ENCODE measurements at regions not wholly inside any gene's neighbourhood (a gene's known extent, or its start where the extent isn't known, plus 50 kb on each side); places are given as distances from the start of the nearest gene placed in this dataset.

DNA sequence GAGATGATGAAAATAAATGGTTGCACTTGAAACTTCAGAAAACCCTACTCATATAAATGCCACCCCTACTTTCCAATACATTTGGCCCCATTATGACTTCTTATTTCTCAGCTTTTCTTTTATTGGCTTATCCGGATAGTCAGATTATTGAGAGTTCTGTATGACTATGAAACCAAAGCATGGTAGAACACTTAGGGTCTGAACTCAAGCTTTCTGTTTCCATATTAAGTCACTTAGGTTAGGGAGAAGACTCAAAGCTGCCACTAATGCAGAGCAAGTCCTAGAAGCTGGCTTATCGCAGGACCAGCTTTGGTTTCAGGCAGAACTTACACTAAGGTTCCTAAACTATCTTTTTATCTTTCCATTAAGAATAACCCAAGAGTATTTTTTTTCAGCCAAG lies 229.9 kb upstream of the CPEB2 start:
- in situ Hi-C loops (cut with MboI; ENCODE audit: low pct_unique_long_range_greater_than_20kb, low sequenced_read_pairs): no loop called here
- no peak for DNase-seq

DNA sequence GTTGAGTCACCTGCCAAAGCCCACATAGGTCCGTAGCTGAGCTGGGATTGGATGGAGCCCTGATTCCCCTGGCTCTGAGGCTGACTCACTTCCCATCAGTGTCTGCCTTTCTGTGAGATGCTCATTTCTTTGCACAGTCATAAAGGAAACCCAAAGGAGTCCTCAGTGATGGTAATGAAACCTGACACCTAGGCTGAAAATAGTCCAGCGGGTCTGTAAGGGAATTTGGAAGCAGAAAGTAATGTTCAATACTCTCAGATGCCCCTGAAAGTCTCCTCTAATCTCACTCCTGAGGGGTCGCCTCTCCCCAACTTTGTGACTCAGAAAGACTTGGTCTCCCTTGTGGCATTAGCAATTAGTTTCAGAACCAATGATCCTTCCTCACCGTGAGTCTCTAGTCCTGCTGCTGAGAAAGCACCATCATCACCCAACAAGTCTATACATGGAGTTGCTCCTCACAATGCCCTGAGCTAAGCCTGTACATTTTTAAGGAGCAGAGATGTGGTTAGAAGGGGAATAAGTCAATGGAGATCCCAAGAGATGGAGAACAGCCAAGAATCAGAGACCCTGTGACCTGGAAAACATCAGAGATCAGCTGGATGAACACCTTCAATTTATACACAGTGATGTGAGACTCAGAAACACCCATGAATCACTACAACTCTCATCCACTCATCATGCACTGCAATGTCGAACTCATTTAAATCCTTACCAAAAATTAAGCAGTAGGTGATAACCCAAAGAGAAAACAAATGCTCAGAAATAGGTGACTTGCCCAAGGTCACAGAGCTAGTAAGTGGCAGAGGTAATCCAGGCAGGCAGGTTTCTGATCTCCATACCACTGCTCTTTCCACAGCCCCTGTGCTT lies 219.0 kb upstream of the CPEB2 start:
- in situ Hi-C loops (cut with MboI; ENCODE audit: low pct_unique_long_range_greater_than_20kb, low sequenced_read_pairs): no loop called here
- DNase-seq: no peak

DNA sequence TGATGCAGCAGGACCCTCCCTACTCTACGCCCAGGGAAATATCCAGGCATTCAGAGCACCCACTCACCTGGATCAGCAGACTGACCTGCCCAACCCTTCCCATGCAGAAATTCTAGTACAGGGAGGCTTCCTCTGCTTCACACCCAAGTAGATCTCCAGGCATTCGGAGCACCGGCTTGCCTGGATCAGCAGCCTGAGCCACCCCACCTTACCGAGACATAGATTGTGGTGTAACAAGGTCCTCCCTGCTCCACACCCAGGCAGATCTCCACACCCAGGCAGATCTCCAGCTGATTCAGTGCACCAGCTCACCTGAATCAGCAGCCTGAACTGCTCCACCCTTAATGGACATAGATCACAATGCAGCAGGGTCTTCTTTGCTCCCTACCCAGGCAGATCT lies 215.1 kb upstream of the CPEB2 start:
- in situ Hi-C loops (cut with MboI; ENCODE audit: low pct_unique_long_range_greater_than_20kb, low sequenced_read_pairs): no loop called here

DNA sequence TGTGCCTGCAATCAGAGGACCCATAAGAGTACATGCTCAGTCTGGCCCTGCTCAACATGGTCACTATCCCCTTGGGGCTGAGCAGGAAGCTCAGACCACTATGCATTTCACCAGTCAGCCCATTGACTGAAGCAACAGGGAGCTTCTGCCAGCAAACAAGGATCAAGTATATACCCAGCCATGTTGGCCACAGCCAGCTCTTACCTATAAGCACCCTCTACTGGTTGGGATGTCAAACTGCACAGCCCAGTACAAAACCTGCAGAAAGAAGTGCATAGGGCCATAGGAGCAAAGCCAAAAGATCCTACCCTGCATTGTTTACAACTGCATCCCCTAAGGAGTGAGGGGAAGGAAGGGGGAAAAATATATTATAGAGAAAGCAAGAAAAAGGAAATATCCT lies 214.4 kb upstream of the CPEB2 start:
- DNase-seq: peak; percentile 24
- in situ Hi-C loops (cut with MboI; ENCODE audit: low pct_unique_long_range_greater_than_20kb, low sequenced_read_pairs): no loop called here

More for the DNA sequence above, 215.1 kb upstream of the CPEB2 start:
- no peak for DNase-seq

DNA sequence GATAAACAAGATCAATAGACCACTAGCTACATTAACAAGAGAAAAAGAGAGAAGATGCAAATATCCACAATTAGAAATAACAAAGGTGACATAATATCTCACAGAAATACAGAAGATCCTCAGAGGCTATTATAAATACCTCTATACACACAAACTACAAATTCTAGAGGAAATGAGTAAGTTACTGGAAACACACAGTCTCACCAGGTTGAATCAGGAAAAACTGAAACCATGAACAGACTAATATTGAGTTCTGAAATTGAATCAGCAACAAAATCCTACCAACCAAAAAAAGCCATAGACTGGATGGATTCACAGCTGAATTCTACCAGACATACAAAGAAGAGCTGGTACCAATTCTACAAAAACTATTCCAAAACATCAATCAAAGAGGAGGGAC lies 211.8 kb upstream of the CPEB2 start:
- no peak for DNase-seq
- in situ Hi-C loops (cut with MboI; ENCODE audit: low pct_unique_long_range_greater_than_20kb, low sequenced_read_pairs): no loop called here

DNA sequence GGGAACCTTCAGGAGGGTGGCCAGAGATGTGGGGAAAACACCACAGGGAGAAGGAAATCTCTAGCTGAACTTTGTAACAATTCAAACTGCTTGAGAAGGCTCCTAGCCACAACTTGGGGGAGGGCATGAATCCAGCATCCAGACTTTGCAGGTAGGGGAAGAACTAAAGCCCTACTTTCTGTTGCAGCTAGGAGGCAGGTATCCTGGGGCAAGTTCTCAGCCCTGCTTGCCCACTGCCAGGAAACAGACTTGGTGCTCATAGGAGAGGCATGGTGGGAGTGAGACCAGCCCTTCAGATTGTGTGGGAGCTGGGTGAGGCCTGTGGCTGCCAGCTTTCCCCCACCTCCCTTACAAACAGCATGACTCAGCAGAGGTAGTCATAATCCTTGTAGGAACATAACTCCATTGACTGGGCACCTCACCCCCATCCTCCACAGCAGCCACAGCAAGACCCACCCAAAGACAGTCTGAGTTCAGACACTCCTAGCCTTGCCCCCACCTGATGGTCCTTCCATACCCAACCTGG lies 209.5 kb upstream of the CPEB2 start:
- in situ Hi-C loops (cut with MboI; ENCODE audit: low pct_unique_long_range_greater_than_20kb, low sequenced_read_pairs): no loop called here
- DNase-seq: no peak

DNA sequence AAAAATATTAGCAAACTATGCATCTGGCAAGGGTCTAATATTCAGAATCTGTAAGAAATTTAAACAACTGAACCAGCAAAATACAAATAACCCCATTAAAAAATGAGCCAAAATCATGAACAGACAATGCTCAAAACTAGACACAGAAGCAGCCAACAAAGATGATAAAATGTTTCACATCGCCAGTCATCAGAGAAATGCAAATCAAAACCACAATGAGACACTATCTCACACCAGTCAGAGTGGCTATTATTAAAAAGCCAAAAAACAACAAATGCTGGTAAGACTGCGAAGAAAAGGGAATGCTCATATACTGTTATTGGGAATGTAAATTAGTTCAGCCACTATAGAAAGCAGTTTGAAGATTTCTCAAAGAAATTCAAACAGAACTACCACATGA lies 201.3 kb upstream of the CPEB2 start:
- DNase-seq: no peak
- in situ Hi-C loops (cut with MboI; ENCODE audit: low pct_unique_long_range_greater_than_20kb, low sequenced_read_pairs): no loop called here

DNA sequence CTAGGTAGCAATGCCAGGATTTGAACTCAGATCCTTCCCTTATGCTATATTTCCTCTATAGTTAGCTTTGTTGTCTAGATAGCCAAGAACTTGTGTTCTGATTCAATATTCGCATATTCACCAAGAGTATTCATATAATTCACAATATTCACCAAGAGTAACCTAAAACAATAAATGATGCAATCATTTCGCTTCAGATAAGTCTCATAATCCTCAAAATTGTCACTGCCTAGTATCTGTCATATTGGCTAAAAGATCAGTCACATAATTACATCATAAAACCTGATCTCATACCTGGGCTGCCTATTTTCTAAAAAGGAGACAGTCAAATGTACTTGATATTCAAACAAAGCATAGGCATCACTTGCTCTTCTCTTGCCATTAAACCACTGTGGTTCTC lies 199.7 kb upstream of the CPEB2 start:
- DNase-seq: no peak
- in situ Hi-C loops (cut with MboI; ENCODE audit: low pct_unique_long_range_greater_than_20kb, low sequenced_read_pairs): no loop called here

DNA sequence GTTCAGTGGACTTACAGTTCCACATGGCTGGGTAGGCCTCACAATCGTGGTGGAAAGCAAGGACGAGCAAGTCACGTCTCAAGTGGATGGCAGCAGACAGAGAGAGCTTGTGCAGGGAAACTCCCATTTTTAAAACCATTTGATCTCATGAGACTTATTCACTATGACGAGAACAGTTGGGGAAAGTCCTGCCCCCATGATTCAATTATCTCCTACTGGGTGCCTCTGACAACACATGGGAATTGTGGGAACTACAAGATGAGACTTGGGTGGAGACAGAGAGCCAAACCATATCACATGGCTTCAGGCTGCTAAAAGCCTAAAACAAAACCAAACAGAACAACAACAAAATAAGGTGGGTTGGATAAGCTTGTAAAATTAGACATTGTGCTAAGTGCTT lies 194.4 kb upstream of the CPEB2 start:
- in situ Hi-C loops (cut with MboI; ENCODE audit: low pct_unique_long_range_greater_than_20kb, low sequenced_read_pairs): no loop called here

DNA sequence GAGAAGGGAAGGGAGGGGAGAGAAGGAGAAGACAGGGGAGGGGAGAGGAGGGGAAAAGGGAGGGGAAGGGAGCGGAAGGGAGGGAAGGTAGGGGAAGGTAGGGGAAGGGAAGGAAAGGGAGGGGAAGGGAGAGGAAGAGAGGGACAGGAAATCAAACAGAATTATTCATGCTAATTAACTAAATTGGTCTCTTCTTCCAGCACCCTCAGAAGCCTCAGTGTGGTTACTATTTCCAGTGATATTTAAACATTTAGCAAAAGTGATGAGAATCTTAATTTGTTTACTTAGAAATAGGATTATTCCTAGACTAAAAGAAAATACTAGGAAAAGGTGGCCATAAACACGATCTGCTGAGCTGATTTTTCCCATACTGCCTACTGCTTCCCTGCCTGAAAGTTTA lies 193.1 kb upstream of the CPEB2 start:
- in situ Hi-C loops (cut with MboI; ENCODE audit: low pct_unique_long_range_greater_than_20kb, low sequenced_read_pairs): no loop called here
- no peak for DNase-seq

More for the DNA sequence above, 194.4 kb upstream of the CPEB2 start:
- no peak for DNase-seq

DNA sequence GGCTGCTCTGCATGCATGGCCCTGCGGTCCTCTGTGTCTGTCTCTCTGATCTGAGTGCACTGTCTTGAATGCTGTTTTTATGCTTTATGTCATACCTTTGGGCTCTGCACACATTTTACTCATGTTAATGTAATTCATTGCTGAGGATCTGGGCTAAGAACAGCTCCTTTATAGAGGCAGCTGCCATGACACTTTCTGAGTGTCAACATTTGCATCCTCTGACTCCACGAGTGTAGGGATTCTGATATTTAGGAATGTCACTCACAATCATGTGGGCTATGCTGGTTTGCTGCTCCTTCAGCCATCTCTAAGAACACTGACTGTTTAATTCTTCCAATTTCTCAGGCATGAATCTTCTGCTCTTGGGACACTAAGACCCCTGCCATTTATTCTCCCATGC lies 192.2 kb upstream of the CPEB2 start:
- DNase-seq: no peak
- in situ Hi-C loops (cut with MboI; ENCODE audit: low pct_unique_long_range_greater_than_20kb, low sequenced_read_pairs): no loop called here

DNA sequence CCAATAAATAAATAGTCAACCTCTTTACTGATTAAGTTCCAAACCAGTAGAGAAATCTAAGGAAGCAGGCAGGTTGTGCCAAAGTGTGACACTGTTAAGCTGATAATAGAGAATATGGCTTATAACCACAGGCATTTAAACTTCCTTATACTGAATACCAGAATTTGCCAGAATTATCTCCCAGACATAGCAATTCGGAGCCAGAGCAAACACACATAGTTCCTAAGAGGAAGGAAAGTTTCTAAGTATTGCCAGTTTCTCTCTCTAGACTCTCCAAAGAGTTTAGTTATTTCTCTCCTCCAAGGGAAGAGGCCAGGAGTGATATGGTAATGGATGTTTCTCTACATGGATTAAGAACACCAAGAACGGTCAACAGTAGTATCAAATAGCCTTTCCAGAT lies 191.7 kb upstream of the CPEB2 start:
- in situ Hi-C loops (cut with MboI; ENCODE audit: low pct_unique_long_range_greater_than_20kb, low sequenced_read_pairs): no loop called here
- DNase-seq: no peak

DNA sequence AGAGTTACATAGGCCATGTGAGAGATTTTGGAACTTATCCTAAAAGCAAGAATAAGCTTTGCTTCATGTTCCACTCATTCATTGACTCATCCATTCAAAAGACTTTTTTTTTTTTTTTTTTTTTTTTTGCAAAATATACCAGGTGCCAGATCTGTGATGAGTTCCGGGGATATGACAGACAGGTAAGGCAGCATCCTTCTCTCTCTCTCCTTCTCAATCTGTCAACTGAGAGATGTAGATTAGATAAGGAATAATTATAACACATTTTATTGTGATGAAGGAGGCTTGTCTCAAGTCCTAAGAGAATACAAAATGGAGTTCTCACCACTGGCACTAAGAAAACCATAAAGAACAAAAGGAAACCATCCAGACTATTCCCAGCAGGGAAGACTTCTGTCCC lies 190.2 kb upstream of the CPEB2 start:
- no peak for DNase-seq
- in situ Hi-C loops (cut with MboI; ENCODE audit: low pct_unique_long_range_greater_than_20kb, low sequenced_read_pairs): no loop called here

DNA sequence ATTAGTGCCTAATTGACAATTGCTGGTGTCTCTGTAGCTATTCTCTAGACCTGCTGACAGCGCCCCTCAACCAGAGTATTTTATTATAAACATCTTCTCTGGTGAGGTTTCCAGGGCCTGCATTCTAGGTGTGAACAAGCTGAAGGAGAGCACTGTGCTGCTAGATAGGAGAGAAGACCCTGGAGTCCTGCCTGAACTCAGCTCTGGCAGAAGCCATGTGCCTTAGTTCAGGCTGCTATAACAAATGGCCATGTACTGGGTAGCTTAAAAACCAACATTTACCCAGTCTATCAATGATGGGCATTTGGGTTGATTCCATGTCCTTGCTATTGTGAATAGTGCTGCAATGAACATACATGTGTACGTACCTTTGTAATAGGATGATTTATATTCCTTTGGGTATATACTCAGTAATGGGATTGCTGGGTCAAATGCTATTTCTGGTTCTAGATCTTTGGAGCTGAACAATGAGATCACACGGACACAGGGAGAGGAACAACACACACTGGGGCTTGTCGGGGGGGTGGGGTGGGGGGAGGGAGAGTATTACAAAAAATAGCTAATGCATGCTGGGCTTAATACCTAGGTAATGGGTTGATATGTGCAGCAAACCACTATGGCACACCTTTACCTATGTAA lies 185.5 kb upstream of the CPEB2 start:
- DNase-seq: no peak
- in situ Hi-C loops (cut with MboI; ENCODE audit: low pct_unique_long_range_greater_than_20kb, low sequenced_read_pairs): no loop called here

DNA sequence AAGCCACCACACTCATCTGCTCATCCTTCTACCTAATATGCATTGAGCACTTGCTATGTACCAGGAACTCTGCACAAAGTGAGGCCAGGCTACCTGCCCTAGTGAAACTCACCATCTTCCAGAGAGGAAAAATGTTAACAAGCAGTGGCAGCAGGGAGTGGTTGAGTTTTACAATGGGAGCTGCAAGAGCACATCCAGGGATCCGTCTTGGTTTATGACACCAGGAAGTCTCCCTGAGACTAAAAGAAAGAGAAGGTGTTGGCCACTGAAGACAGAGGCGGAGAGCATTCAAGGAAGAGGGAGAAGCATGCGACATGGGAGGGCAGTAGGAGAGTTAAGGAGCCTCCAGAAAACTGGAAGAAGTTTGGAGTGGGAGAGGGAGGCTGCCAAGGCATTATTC lies 178.1 kb upstream of the CPEB2 start:
- in situ Hi-C loops (cut with MboI; ENCODE audit: low pct_unique_long_range_greater_than_20kb, low sequenced_read_pairs): no loop called here
- no peak for DNase-seq

DNA sequence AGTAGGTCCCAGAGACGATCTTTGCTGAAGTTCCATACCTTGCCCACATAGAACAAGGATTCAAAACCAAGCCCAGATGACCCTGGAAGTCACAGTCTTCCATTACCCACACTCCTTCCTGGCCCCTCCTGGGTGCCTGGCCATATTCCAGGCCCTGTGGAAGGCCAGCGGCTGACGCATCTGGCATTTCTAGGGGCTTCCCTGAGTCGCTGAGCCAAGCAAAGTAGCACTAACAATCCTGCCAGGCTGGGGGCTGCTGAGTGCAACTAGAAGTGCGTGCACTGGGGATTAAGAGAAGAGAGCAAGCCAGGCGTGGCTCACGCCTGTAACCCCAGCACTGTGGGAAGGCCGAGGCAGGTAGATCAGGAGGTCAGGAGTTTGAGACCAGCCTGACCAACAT lies 175.2 kb upstream of the CPEB2 start:
- in situ Hi-C loops (cut with MboI; ENCODE audit: low pct_unique_long_range_greater_than_20kb, low sequenced_read_pairs): no loop called here
- DNase-seq: no peak

DNA sequence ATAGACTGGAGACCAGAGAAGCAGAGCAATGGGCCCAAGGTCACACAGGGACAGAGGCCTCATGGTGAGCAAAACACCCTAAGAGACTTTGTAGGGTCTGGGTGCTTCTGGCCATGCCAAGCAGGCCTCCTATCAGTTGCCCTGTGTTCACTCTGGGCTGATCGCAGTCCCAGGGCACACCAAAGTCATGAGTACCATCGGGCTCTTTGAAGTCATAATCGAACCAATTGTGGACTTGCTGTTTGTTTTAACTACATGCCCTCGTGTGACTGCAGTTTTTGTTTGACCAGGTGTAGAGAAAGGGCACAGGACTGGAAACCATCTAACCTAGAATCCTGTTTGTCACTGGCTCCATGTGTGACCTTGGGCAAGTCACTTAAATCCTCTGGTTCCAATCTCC lies 172.5 kb upstream of the CPEB2 start:
- in situ Hi-C loops (cut with MboI; ENCODE audit: low pct_unique_long_range_greater_than_20kb, low sequenced_read_pairs): no loop called here

DNA sequence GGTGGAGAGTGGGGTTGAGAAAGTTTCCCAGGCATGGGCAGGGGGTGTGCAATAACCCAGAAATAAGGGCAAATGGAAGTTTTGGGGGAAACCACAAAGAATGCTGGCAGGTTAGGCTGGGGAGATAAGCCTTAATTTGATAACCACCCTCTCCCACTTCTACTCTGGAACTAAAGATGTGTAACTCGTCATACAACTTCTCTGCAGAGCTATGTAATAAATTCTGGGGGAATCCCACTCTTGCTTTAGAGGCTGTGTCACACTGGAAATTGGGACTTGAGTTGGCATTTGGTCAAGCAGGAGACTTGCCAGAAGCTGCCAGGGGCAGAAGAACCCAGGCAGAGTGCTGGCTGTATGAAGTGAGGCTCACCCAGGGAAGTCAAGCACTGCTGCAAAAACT lies 170.9 kb upstream of the CPEB2 start:
- no peak for DNase-seq
- in situ Hi-C loops (cut with MboI; ENCODE audit: low pct_unique_long_range_greater_than_20kb, low sequenced_read_pairs): no loop called here

More for the DNA sequence above, 172.5 kb upstream of the CPEB2 start:
- no peak for DNase-seq

DNA sequence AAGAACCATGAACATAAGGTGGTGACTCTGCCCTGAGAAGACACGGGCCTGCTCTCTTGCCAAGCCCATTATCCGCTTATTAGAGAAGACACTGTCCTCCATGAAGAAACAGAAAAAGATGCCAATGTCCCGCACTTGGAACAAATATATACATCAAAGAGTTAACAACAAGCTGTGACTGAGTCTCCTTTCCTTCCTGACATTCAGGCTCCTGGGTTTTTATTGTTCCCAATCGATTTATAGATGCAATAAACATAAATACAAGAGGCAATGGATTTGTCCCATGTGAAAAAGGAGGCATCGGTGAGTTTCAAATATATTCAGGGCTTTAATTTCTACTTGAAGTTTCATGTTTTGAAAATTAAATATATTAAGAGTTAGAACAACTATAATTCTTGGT lies 169.2 kb upstream of the CPEB2 start:
- DNase-seq: no peak
- in situ Hi-C loops (cut with MboI; ENCODE audit: low pct_unique_long_range_greater_than_20kb, low sequenced_read_pairs): no loop called here

DNA sequence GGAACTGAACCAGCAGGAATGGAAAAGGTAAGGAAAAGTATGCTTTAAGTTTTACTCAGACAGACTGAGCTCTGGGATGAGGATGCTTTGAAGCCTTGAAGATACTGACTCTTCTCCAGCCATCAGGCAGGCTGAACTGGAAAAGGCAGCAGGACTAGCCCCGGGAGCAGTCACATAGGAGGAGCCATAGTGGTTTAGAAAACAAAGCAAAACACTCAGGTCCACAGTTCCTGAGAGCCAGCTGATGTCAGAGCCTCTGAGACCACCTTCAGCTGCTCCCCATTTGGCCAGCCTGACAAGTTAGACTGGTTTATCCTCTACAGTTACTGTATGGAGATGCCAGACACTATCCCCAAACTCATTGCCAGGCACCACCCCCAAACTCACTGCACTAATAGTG lies 167.9 kb upstream of the CPEB2 start:
- no peak for DNase-seq
- in situ Hi-C loops (cut with MboI; ENCODE audit: low pct_unique_long_range_greater_than_20kb, low sequenced_read_pairs): no loop called here

DNA sequence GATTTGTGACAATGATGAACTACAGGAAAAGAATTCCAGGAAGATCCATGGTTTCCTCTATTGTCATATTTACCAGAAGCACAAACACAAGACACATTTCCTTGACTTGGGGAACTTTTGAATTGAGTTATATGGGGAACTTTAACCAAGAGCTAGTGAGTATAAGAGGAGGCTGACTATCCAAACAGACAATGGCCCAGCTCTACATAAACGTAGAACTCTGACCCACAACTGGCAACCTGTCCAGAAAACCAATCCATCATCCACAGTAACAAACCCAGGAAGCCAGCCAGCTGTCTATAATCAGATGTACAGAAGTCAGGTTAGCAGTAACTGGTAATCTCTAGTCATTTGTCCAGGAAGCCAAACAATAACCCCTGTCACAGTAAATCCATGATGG lies 167.0 kb upstream of the CPEB2 start:
- in situ Hi-C loops (cut with MboI; ENCODE audit: low pct_unique_long_range_greater_than_20kb, low sequenced_read_pairs): no loop called here
- DNase-seq: peak; percentile 8

Data from KBM-7 (cell line).